Gastrocnemius medialis (tissue), 4 donors: ENCODE measurements at regions not wholly inside any gene's neighbourhood (a gene's known extent, or its start where the extent isn't known, plus 50 kb on each side); places are given as distances from the start of the nearest gene placed in this dataset.

ENCODE experiments used
- CTCF ChIP-seq, 5 experiments: fragments of 450-650 bp in 3 of 5; fragments of 200-600 bp in 2 of 5; sonication (generic) in 2 of 5; IDR thresholded peaks in 4 of 5; conservative IDR thresholded peaks in 1 of 5; 1 replicate in 4 of 5; 2 replicates in 1 of 5; pipeline ENCODE4 v1.5.1; 2016 to 2019; ENCODE audit warnings: antibody characterized with exemption in 5 of 5, mild to moderate bottlenecking in 3 of 5, moderate library complexity in 3 of 5
- POLR2A ChIP-seq, 2 donors: fragments of 450-650 bp; IDR thresholded peaks; one replicate each; pipeline ENCODE4 v1.6.1; 2017; ENCODE audit warnings: antibody characterized with exemption in 2 of 2, mild to moderate bottlenecking in 2 of 2, moderate library complexity in 2 of 2

GRCh38 chr3:78066287-78066686, 1026.4 kb downstream of the ROBO2 start:
- TF ChIP-seq CTCF (IDR thresholded peaks at IDR 0.05 in 4 of 5, conservative IDR thresholded peaks at IDR 0.05 in 1 of 5) = no peak
- TF ChIP-seq POLR2A (IDR thresholded peaks at IDR 0.05) = no peak
